Central memory CD8-positive, alpha-beta T cell (primary cell): ENCODE measurements at regions not wholly inside any gene's neighbourhood (a gene's known extent, or its start where the extent isn't known, plus 50 kb on each side); places are given as distances from the start of the nearest gene placed in this dataset.
"Not testable (repeated sequence)": the region's sequence is repeated elsewhere in the genome, so short reads cannot be mapped to it uniquely, and the experiment has no call there.

ENCODE experiments used
- ATAC-seq: fragments of 150-1000 bp; cut with Tn5 transposase; replicated peaks from 2 replicates; pipeline ENCODE4 v1.10.0; 2022; ENCODE audit warnings: mild to moderate bottlenecking, moderate FRiP score, moderate number of reproducible peaks; ENCODE audit not compliant: poor library complexity, severe bottlenecking; ENCODE audit errors: extremely low read depth
- DNase-seq, 2 donors: peaks; one replicate each; pipeline ENCODE4 v3.0.0; 2021; ENCODE audit warnings: low spot score in 2 of 2
- H3K27ac Mint-ChIP-seq: one replicate; pipeline ENCODE4 v1.8.0; 2022; ENCODE audit warnings: low read depth, mild to moderate bottlenecking, moderate library complexity, mixed read lengths
- H3K27me3 Mint-ChIP-seq: one replicate; pipeline ENCODE4 v1.8.0; 2022; ENCODE audit warnings: mixed read lengths
- H3K36me3 Mint-ChIP-seq: one replicate; pipeline ENCODE4 v1.8.0; 2022; ENCODE audit warnings: mild to moderate bottlenecking, moderate library complexity, mixed read lengths; ENCODE audit not compliant: insufficient read depth
- H3K4me1 Mint-ChIP-seq: one replicate; pipeline ENCODE4 v1.8.0; 2022; ENCODE audit warnings: mixed read lengths
- H3K4me3 Mint-ChIP-seq: one replicate; pipeline ENCODE4 v1.8.0; 2022; ENCODE audit warnings: mild to moderate bottlenecking, moderate library complexity, mixed read lengths
- H3K9me3 Mint-ChIP-seq: one replicate; pipeline ENCODE4 v1.8.0; 2022; ENCODE audit warnings: mixed read lengths

DNA sequence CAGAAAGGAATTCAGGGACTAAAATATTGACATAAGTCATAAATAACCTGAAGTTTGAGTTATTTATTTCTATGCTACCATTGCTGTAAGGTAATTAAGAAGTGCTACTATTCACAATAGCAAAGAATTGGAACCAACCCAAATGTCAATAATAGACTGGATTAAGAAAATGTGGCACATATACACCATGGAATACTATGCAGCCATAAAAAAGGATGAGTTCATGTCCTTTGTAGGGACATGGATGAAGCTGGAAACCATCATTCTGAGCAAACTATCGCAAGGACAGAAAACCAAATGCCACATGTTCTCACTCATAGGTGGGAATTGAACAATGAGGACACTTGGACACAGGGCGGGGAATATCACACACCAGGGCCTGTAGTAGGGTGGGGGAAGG, 77.9 kb upstream of the FAM204A start:
- H3K4me1 Mint-ChIP-seq, H3K36me3 Mint-ChIP-seq, H3K27ac Mint-ChIP-seq, H3K4me3 Mint-ChIP-seq, ATAC-seq, H3K9me3 Mint-ChIP-seq, DNase-seq: not testable (repeated sequence)
- H3K27me3 Mint-ChIP-seq = peaks cover 37% of the 10 kb centered on the region

DNA sequence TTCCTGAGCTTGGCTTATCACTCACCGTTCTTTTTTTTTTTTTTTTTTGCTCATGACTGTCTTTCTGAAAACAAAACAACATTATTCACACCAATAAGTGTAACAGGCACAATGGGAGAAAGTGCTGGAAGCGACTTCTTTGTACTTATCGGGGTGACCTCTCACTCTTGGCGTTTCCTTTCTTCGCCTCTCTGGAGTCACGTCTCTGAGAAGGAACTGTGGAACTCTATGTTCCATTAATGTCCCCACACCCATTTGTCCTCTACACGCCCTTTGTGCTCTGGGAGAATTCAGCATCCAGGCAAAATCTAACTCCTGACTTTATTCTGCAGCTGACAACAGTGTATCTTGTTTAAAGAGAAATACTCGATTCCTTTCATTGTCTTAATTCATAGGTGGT, 70.8 kb upstream of the FAM204A start:
- no peaks in the 10 kb centered on the region for H3K9me3 Mint-ChIP-seq
- peaks cover 71% of the 10 kb centered on the region for H3K27me3 Mint-ChIP-seq
- ATAC-seq = no peak

DNA sequence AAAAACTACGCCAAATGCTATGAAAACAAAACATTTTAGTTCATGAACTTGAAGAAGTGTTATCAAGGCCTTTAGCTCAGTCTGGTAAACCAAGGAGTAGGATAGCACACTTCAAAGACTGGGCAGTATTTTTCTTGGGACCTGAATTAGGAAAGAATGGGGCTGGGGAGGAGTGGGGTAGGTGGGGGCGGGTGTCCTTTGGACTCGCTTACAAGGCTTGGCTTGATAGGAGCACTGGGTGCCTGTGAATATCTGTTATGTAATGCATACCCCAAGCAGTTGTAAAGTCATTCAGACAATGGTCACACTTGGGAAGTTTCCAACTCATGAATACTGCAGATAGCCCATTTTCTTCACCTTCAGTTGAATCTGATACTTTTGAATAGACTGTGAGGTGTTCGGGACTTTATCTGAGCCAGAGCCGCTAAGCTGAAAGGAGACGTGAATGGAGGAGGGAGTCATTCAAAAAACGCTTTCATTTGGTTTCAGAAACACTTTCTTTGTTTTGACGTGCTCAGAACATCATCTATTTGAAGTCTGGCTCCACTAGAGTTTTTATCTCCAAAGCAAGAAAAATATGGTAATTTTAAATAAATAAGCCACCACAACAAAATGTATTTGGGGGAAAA, 70.1 kb upstream of the FAM204A start:
- Mint-ChIP-seq H3K27ac (no peak overlapping the region), H3K4me3 (no peak overlapping the region), H3K36me3 (no peaks in the 10 kb centered on the region), H3K4me1 (no peaks in the 10 kb centered on the region), H3K27me3 (peaks cover 72% of the 10 kb centered on the region), H3K9me3 (no peaks in the 10 kb centered on the region)
- no peak for ATAC-seq
- no peak for DNase-seq

More for the DNA sequence above, 70.8 kb upstream of the FAM204A start:
- no peaks in the 10 kb centered on the region for H3K4me1 Mint-ChIP-seq
- no peak overlapping the region for H3K27ac Mint-ChIP-seq
- H3K4me3 Mint-ChIP-seq = no peak overlapping the region
- no peaks in the 10 kb centered on the region for H3K36me3 Mint-ChIP-seq
- DNase-seq = no peak

- no peaks in the 10 kb centered on the region for H3K4me1 Mint-ChIP-seq
- H3K9me3 Mint-ChIP-seq = no peaks in the 10 kb centered on the region
- H3K27me3 Mint-ChIP-seq = peaks cover 76% of the 10 kb centered on the region
- no peaks in the 10 kb centered on the region for H3K36me3 Mint-ChIP-seq
- DNase-seq = no peak
- H3K4me3 Mint-ChIP-seq = no peak overlapping the region
- no peak overlapping the region for H3K27ac Mint-ChIP-seq
- no peak for ATAC-seq
Measured at GRCh38 chr10:118409295-118409694, 67.2 kb upstream of the FAM204A start.

DNA sequence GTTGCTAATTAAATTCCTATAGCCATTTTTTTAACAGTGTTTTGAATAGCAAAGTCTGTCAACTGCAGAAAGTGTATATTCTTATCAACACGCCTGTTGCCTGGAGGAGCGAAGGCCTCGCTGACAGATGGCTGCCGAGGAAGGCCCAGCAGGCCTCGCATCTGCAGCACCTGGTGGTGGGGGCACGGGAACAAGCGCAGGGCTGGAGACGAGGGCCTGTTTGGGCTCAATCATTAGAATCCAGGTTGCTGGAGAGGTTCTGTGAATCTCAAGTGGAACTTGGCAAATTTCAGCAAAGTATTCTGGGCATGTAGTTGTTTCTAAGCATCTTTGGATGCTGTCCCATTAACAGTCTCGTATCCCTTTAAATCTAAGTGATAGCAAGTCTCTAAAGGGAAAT, 66.1 kb upstream of the FAM204A start:
- H3K4me1 Mint-ChIP-seq = no peaks in the 10 kb centered on the region
- ATAC-seq (no peak), DNase-seq (no peak)
- H3K27me3 Mint-ChIP-seq = peaks cover 79% of the 10 kb centered on the region
- H3K9me3 Mint-ChIP-seq = no peaks in the 10 kb centered on the region
- H3K4me3 Mint-ChIP-seq = no peak overlapping the region
- no peaks in the 10 kb centered on the region for H3K36me3 Mint-ChIP-seq
- no peak overlapping the region for H3K27ac Mint-ChIP-seq

- Mint-ChIP-seq H3K27ac (no peak overlapping the region), H3K36me3 (no peaks in the 10 kb centered on the region), H3K4me3 (no peak overlapping the region), H3K27me3 (peaks cover 75% of the 10 kb centered on the region), H3K4me1 (no peaks in the 10 kb centered on the region), H3K9me3 (no peaks in the 10 kb centered on the region)
- ATAC-seq (no peak), DNase-seq (no peak)
Measured at GRCh38 chr10:118407777-118408176, 65.7 kb upstream of the FAM204A start.

DNA sequence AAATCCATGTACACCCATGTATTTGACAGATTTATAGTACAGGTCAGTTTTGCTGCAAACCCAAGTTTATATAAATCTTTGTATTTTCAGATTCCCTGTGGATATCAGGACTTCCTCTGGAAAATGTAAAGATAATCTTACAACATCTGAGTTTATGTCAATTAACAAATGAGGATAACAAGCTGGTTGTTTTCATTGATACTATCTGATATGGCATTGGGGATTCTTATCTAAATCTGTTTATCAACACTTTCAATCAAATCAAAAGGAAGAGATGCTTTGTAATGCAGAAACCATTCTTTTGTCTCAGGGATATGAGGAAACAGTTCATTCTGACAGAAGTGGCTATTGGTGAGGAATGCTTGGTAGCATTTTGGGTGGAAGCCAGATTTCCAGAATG, 64.9 kb upstream of the FAM204A start:
- no peak for ATAC-seq
- Mint-ChIP-seq H3K27me3 (peaks cover 68% of the 10 kb centered on the region), H3K9me3 (no peaks in the 10 kb centered on the region), H3K4me1 (no peaks in the 10 kb centered on the region), H3K27ac (no peak overlapping the region), H3K36me3 (no peaks in the 10 kb centered on the region), H3K4me3 (no peak overlapping the region)
- DNase-seq = no peak

- H3K27me3 Mint-ChIP-seq = peaks cover 58% of the 10 kb centered on the region
- no peaks in the 10 kb centered on the region for H3K9me3 Mint-ChIP-seq
- no peak overlapping the region for H3K27ac Mint-ChIP-seq
- no peaks in the 10 kb centered on the region for H3K4me1 Mint-ChIP-seq
- ATAC-seq (no peak), DNase-seq (no peak)
- H3K4me3 Mint-ChIP-seq = no peak overlapping the region
- no peaks in the 10 kb centered on the region for H3K36me3 Mint-ChIP-seq
Measured at GRCh38 chr10:118405928-118406327, 63.8 kb upstream of the FAM204A start.

DNA sequence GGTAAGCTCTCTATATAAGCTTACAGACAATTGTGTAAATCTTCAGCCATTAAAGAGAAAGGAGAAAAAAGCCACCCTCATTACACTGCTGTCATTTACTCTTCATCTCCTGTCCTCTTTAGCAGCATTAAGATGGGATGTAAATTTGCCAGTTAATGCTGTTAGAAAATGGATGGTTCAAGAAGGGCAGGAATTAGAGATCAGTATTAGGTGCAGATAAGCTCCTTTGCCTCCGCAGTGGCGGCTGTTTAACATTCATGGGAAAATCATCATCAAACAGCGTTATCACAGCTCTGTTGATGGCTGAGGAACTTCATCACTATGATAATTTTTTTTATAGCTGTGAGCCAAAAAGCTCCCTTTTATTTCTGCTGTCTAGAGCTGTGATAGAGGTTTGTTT, 61.8 kb upstream of the FAM204A start:
- H3K27ac Mint-ChIP-seq = no peak overlapping the region
- ATAC-seq (no peak), DNase-seq (no peak)
- H3K27me3 Mint-ChIP-seq = peaks cover 43% of the 10 kb centered on the region
- H3K4me3 Mint-ChIP-seq = no peak overlapping the region
- no peaks in the 10 kb centered on the region for H3K36me3 Mint-ChIP-seq
- no peaks in the 10 kb centered on the region for H3K9me3 Mint-ChIP-seq
- no peaks in the 10 kb centered on the region for H3K4me1 Mint-ChIP-seq

DNA sequence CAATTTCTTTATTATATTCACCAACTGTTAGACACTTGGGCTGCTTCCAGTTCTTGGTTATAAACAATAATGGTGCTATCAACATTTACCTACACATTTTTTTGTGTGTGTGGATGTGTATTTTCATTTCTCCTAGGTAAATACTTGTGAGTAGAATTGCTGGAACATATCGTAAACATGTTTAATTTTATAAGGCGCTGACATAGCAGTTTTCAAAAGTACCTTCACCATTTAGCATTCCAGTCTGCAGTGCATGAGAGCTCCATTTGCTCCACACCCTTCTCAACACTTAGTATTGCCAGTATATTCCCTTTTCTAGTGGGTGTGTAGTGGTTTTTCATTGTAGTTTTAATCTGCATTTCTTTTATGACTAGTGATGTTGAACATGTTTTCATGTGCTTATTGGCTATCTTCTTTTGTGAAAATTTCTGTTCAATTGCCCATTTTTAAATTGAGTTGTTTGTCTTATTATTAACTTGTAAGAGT, 59.6 kb upstream of the FAM204A start:
- H3K27me3 Mint-ChIP-seq = peaks cover 48% of the 10 kb centered on the region
- no peak overlapping the region for H3K27ac Mint-ChIP-seq
- no peak for ATAC-seq

DNA sequence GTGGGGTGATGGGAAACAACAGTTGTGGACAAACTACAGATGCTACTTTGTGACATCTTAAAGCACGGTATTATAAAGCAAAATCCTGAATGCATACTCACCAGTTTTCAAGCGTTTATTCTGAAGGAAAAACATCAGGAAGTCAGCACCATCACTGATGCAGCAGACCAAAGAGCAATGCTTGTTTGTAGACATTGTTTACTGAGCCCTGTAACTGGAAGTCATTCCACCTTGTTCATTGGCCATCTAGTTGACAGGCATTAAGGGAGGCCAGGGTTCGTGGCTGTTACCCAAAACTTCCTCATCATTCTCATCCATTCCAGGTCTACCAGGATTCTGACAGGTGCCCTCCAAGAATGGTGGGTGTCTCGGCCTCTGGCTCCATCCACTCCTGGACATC, 55.3 kb upstream of the FAM204A start:
- H3K27ac Mint-ChIP-seq = no peak overlapping the region
- no peak for DNase-seq
- no peak for ATAC-seq
- H3K4me1 Mint-ChIP-seq = no peaks in the 10 kb centered on the region
- peaks cover 52% of the 10 kb centered on the region for H3K27me3 Mint-ChIP-seq
- H3K4me3 Mint-ChIP-seq = no peak overlapping the region
- H3K36me3 Mint-ChIP-seq = no peaks in the 10 kb centered on the region
- H3K9me3 Mint-ChIP-seq = no peaks in the 10 kb centered on the region

More for the DNA sequence above, 59.6 kb upstream of the FAM204A start:
- DNase-seq = no peak
- Mint-ChIP-seq H3K4me3 (no peak overlapping the region), H3K4me1 (no peaks in the 10 kb centered on the region), H3K36me3 (no peaks in the 10 kb centered on the region), H3K9me3 (no peaks in the 10 kb centered on the region)

- Mint-ChIP-seq H3K9me3 (no peaks in the 10 kb centered on the region), H3K4me3 (no peak overlapping the region), H3K27me3 (peaks cover 63% of the 10 kb centered on the region), H3K36me3 (no peaks in the 10 kb centered on the region), H3K4me1 (no peaks in the 10 kb centered on the region), H3K27ac (no peak overlapping the region)
- DNase-seq (no peak), ATAC-seq (no peak)
Measured at GRCh38 chr10:118395947-118396346, 53.8 kb upstream of the FAM204A start.

GRCh38 chr10:118394301-118395200, 52.4 kb upstream of the FAM204A start:
- Mint-ChIP-seq H3K9me3 (no peaks in the 10 kb centered on the region), H3K36me3 (no peaks in the 10 kb centered on the region), H3K27ac (no peak overlapping the region), H3K4me1 (no peaks in the 10 kb centered on the region), H3K27me3 (peaks cover 74% of the 10 kb centered on the region), H3K4me3 (no peak overlapping the region)
- DNase-seq (no peak), ATAC-seq (no peak)
